NCI-H1694 (cell line): ENCODE measurements at regions not wholly inside any gene's neighbourhood (a gene's known extent, or its start where the extent isn't known, plus 50 kb on each side); places are given as distances from the start of the nearest gene placed in this dataset.

ENCODE experiments used
- DNase-seq: peaks from one replicate; lab custom pipeline; 2025; lab: John Stamatoyannopoulos, UW

GRCh38 chr7:84817016-84817415 lies 369.8 kb downstream of the SEMA3D start:
- DNase-seq: no peak

- no peak for DNase-seq
Observed at GRCh38 chr7:84813376-84813775, 373.5 kb downstream of the SEMA3D start.

GRCh38 chr7:84812021-84812420 lies 374.8 kb downstream of the SEMA3D start:
- DNase-seq: no peak

GRCh38 chr7:84811362-84811761 lies 375.5 kb downstream of the SEMA3D start:
- no peak for DNase-seq

- DNase-seq: no peak
Observed at GRCh38 chr7:84809877-84810276, 377.0 kb downstream of the SEMA3D start.

GRCh38 chr7:84803979-84804378 lies 382.9 kb downstream of the SEMA3D start:
- DNase-seq: no peak

- DNase-seq: no peak
Observed at GRCh38 chr7:84801396-84801795, 385.5 kb downstream of the SEMA3D start.

GRCh38 chr7:84800846-84801245 lies 386.0 kb downstream of the SEMA3D start:
- DNase-seq: no peak

GRCh38 chr7:84799106-84799505 lies 387.8 kb downstream of the SEMA3D start:
- no peak for DNase-seq

- DNase-seq: no peak
Observed at GRCh38 chr7:84792231-84792893, 394.5 kb downstream of the SEMA3D start.

GRCh38 chr7:84790882-84791281 lies 396.0 kb downstream of the SEMA3D start:
- DNase-seq: no peak

GRCh38 chr7:84786073-84786472 lies 400.8 kb downstream of the SEMA3D start:
- DNase-seq: no peak

GRCh38 chr7:84784450-84784849 lies 402.4 kb downstream of the SEMA3D start:
- DNase-seq: no peak

GRCh38 chr7:84783141-84783778 lies 403.6 kb downstream of the SEMA3D start:
- DNase-seq: no peak

- no peak for DNase-seq
Observed at GRCh38 chr7:84781838-84782237, 405.0 kb downstream of the SEMA3D start.

- DNase-seq: no peak
Observed at GRCh38 chr7:84780158-84781124, 406.4 kb downstream of the SEMA3D start.

- DNase-seq: no peak
Observed at GRCh38 chr7:84757761-84758160, 429.1 kb downstream of the SEMA3D start.

- peak; percentile 14 for DNase-seq
Observed at GRCh38 chr7:84746353-84746752, 440.5 kb downstream of the SEMA3D start.

GRCh38 chr7:84744385-84744784 lies 442.5 kb downstream of the SEMA3D start:
- DNase-seq: no peak

- no peak for DNase-seq
Observed at GRCh38 chr7:84738583-84739150, 448.2 kb downstream of the SEMA3D start.

GRCh38 chr7:84735677-84736076 lies 451.2 kb downstream of the SEMA3D start:
- DNase-seq: no peak

GRCh38 chr7:84735011-84735410 lies 451.8 kb downstream of the SEMA3D start:
- no peak for DNase-seq
